Left kidney (tissue), 1 donor: ENCODE measurements at regions not wholly inside any gene's neighbourhood (a gene's known extent, or its start where the extent isn't known, plus 50 kb on each side); places are given as distances from the start of the nearest gene placed in this dataset.
"Not testable (repeated sequence)": the region's sequence is repeated elsewhere in the genome, so short reads cannot be mapped to it uniquely, and the experiment has no call there.

Experiments
- DNase-seq: peaks from one replicate; pipeline ENCODE4 v3.0.0-alpha.2; 2013

- no peak for DNase-seq
These were observed 119.7 kb downstream of the MACROH2A1 start for GRCh38 chr5:135279328-135279727.

GRCh38 chr5:135276151-135276550 lies 122.9 kb downstream of the MACROH2A1 start:
- DNase-seq, result no peak

GRCh38 chr5:135273212-135273611 lies 125.8 kb downstream of the MACROH2A1 start:
- no peak for DNase-seq

- DNase-seq, result no peak
These were observed 126.7 kb downstream of the MACROH2A1 start for GRCh38 chr5:135272311-135272805.

- peak; percentile 47 for DNase-seq
These were observed 127.3 kb downstream of the MACROH2A1 start for GRCh38 chr5:135271533-135272310.

GRCh38 chr5:135269931-135270421 lies 129.1 kb downstream of the MACROH2A1 start:
- no peak for DNase-seq

GRCh38 chr5:135269199-135269598 lies 129.8 kb downstream of the MACROH2A1 start:
- DNase-seq, result no peak

GRCh38 chr5:135266975-135267374 lies 132.1 kb downstream of the MACROH2A1 start:
- DNase-seq, result no peak

- DNase-seq, result no peak
These were observed 132.8 kb downstream of the MACROH2A1 start for GRCh38 chr5:135266303-135266635.

GRCh38 chr5:135265497-135266302 lies 133.3 kb downstream of the MACROH2A1 start:
- DNase-seq, result no peak

GRCh38 chr5:135264451-135265440 lies 134.3 kb downstream of the MACROH2A1 start:
- no peak for DNase-seq

GRCh38 chr5:135263022-135263668 lies 135.9 kb downstream of the MACROH2A1 start:
- no peak for DNase-seq

GRCh38 chr5:135262364-135262763 lies 136.7 kb downstream of the MACROH2A1 start:
- DNase-seq, result no peak

- DNase-seq, result not testable (repeated sequence)
These were observed 138.9 kb downstream of the MACROH2A1 start for GRCh38 chr5:135260108-135260507.

GRCh38 chr5:135255461-135256178 lies 143.4 kb downstream of the MACROH2A1 start:
- DNase-seq, result no peak

GRCh38 chr5:135254183-135254582 lies 144.8 kb downstream of the MACROH2A1 start:
- DNase-seq, result no peak

GRCh38 chr5:135253601-135254178 lies 145.3 kb downstream of the MACROH2A1 start:
- DNase-seq, result no peak

- DNase-seq, result no peak
These were observed 147.9 kb downstream of the MACROH2A1 start for GRCh38 chr5:135251093-135251492.

- no peak for DNase-seq
These were observed 148.4 kb downstream of the MACROH2A1 start for GRCh38 chr5:135250671-135251070.

- DNase-seq, result no peak
These were observed 149.4 kb downstream of the MACROH2A1 start for GRCh38 chr5:135249658-135250057.
